ENCODE measurements at regions not wholly inside any gene's neighbourhood (a gene's known extent, or its start where the extent isn't known, plus 50 kb on each side); places are given as distances from the start of the nearest gene placed in this dataset.

GRCh38 chr11:133621611-133622010, 89.3 kb upstream of the OPCML start (continued):
- TF ChIP-seq RCOR1 (IDR thresholded peaks at IDR 0.05; ENCODE audit: borderline replicate concordance in 1 of 2, low read depth in 2 of 2, low read length in 2 of 2), result no peak
- TF ChIP-seq, protein P1, sequence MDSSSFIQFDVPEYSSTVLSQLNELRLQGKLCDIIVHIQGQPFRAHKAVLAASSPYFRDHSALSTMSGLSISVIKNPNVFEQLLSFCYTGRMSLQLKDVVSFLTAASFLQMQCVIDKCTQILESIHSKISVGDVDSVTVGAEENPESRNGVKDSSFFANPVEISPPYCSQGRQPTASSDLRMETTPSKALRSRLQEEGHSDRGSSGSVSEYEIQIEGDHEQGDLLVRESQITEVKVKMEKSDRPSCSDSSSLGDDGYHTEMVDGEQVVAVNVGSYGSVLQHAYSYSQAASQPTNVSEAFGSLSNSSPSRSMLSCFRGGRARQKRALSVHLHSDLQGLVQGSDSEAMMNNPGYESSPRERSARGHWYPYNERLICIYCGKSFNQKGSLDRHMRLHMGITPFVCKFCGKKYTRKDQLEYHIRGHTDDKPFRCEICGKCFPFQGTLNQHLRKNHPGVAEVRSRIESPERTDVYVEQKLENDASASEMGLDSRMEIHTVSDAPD (CRISPR knock-in tag; IDR thresholded peaks at IDR 0.05), result no peak
- TF ChIP-seq, protein P2, sequence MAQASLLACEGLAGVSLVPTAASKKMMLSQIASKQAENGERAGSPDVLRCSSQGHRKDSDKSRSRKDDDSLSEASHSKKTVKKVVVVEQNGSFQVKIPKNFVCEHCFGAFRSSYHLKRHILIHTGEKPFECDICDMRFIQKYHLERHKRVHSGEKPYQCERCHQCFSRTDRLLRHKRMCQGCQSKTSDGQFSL (CRISPR knock-in tag; IDR thresholded peaks at IDR 0.05), result no peak
- TF ChIP-seq, protein P2 (tag; IDR thresholded peaks at IDR 0.05), result no peak
- TF ChIP-seq RBM34 (IDR thresholded peaks at IDR 0.05; ENCODE audit: borderline replicate concordance, insufficient read depth, low read length), result no peak
- TF ChIP-seq ADNP (tag; IDR thresholded peaks at IDR 0.05), result no peak
- no peak for TF ChIP-seq ZNF699 (CRISPR knock-in tag; IDR thresholded peaks at IDR 0.05; ENCODE audit: insufficient replicate concordance)
- TF ChIP-seq ZNF197 (CRISPR knock-in tag; IDR thresholded peaks at IDR 0.05; ENCODE audit: low read depth), result no peak

DNA sequence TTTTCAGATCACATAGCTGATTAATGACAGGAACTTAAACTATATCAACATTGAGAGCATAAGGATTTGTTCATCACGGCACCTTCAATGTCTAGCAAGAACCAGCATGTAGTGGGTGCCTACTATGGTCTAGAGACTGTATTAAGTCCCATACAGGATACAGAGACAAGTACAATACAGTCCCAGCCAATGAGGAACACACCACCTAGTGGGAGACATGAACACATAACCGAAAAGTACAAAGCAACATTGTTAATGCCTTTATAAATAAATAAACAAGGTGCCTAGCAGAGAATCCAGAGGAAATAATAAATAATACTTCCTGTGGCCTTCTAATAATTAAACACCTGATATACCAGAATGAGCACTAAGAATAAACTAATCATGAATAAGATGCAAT, 87.7 kb upstream of the OPCML start:
- no peaks in the 10 kb centered on the region for H3K9me3 ChIP-seq (replicated peaks; ENCODE audit: control insufficient read depth, insufficient read depth, low read depth, low read length)
- 0% methylated on average over 2 of the region's 2 CpGs for WGBS (ENCODE audit: insufficient coverage, low coverage, missing lambda C conversion rate)
- no peaks in the 10 kb centered on the region for H3K4me1 ChIP-seq (replicated peaks in 1 of 2; ENCODE audit: control insufficient read depth in 2 of 2, insufficient read depth in 2 of 2, low read length in 2 of 2)
- no peaks in the 10 kb centered on the region for H3K27me3 ChIP-seq (ENCODE audit: control insufficient read depth in 2 of 2, insufficient read depth in 2 of 2, low read length in 2 of 2)
- no peak overlapping the region for H2AFZ ChIP-seq (ENCODE audit: low read depth, low read length)
- ChIA-PET POLR2A (no interaction called here), CTCF (ENCODE audit: low intra/inter-chr PET ratio) (no interaction called here)
- H3K4me2 ChIP-seq (ENCODE audit: insufficient read depth, low read length), result no peak overlapping the region
- no peak overlapping the region for H3K27ac ChIP-seq (ENCODE audit: extremely low read depth, low read depth, low read length)
- intact Hi-C loops (cut with micrococcal nuclease) (no loop called here), in situ Hi-C loops (cut with MboI) (no loop called here)
- no TSS peak for BruUV-seq (replicated peaks)
- no peak overlapping the region for H3K4me3 ChIP-seq
- H3K36me3 ChIP-seq (ENCODE audit: control insufficient read depth, insufficient read depth, low read length), result no peaks in the 10 kb centered on the region
- no peaks in the 10 kb centered on the region for H3K79me2 ChIP-seq (ENCODE audit: control insufficient read depth, insufficient read depth, low read length)
- no peak overlapping the region for H3K9ac ChIP-seq (ENCODE audit: insufficient read depth in 1 of 2, low read depth in 2 of 2, low read length in 2 of 2)
- DNase-seq (ENCODE audit: extremely low read depth in 1 of 4, low spot score in 3 of 4) (no peak), ATAC-seq (no peak), FAIRE-seq (no peak)
- no peaks in the 10 kb centered on the region for H3K9me1 ChIP-seq (ENCODE audit: control insufficient read depth, insufficient read depth, low read length)
- H4K20me1 ChIP-seq (replicated peaks; ENCODE audit: control insufficient read depth, insufficient read depth, low read length), result no peaks in the 10 kb centered on the region
- TF ChIP-seq NFYB (IDR thresholded peaks at IDR 0.05; ENCODE audit: extremely low read depth, insufficient read length), result no peak
- no peak for TF ChIP-seq ZNF707 (CRISPR knock-in tag; conservative IDR thresholded peaks at IDR 0.05)
- TF ChIP-seq TSC22D4 (tag; IDR thresholded peaks at IDR 0.05), result no peak
- no peak for TF ChIP-seq ZBTB2 (IDR thresholded peaks at IDR 0.05)
- TF ChIP-seq ZNF444 (CRISPR knock-in tag; IDR thresholded peaks at IDR 0.05), result no peak
- no peak for TF ChIP-seq RBM34 (IDR thresholded peaks at IDR 0.05; ENCODE audit: borderline replicate concordance, insufficient read depth, low read length)
- TF ChIP-seq GTF3C2 (IDR thresholded peaks at IDR 0.05; ENCODE audit: borderline replicate concordance, extremely low read depth, insufficient read length), result no peak
